ENCODE measurements at regions not wholly inside any gene's neighbourhood (a gene's known extent, or its start where the extent isn't known, plus 50 kb on each side); places are given as distances from the start of the nearest gene placed in this dataset.

DNA sequence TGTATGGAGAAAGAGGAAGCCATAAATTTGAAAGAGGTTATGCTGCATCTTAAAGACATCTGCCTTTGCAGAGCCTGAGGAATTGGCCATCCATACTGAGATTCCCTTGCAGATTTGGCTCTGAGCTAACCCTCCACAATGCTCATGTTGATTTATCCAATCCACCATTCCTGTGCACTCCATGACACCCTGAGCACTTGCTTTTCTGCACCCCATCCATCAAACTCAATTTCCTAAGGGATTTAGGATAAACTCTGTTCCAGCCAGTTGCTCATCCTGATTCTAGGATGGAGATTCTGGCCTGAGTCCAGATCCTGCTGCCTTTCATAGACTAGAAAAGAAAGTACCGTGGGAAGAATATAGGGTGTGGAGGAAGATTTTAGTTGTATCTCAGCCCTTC is 379.2 kb upstream of the LARGE1 start:
- H3K27ac ChIP-seq (ENCODE audit: control insufficient read depth, insufficient read depth, low read length): no peak overlapping the region
- no peaks in the 10 kb centered on the region for H3K27me3 ChIP-seq (ENCODE audit: control insufficient read depth, extremely low read depth, insufficient read depth, low read length)
- H4K20me1 ChIP-seq (ENCODE audit: control insufficient read depth, extremely low read depth, insufficient read depth, low read length): no peaks in the 10 kb centered on the region
- H3K4me1 ChIP-seq (ENCODE audit: control insufficient read depth, extremely low read depth, insufficient read depth, low read length): no peaks in the 10 kb centered on the region
- dilution Hi-C loops (cut with MboI; ENCODE audit: extremely low pct_ligation_motif_present, low sequenced_read_pairs): no loop called here
- FAIRE-seq (no peak), DNase-seq (ENCODE audit: low read depth, low spot score) (no peak)
- H3K4me3 ChIP-seq (ENCODE audit: control insufficient read depth in 2 of 3, extremely low read depth in 1 of 3, insufficient read depth in 2 of 3, low read depth in 1 of 3, low read length in 3 of 3): no peak overlapping the region
- TF ChIP-seq, protein P1, sequence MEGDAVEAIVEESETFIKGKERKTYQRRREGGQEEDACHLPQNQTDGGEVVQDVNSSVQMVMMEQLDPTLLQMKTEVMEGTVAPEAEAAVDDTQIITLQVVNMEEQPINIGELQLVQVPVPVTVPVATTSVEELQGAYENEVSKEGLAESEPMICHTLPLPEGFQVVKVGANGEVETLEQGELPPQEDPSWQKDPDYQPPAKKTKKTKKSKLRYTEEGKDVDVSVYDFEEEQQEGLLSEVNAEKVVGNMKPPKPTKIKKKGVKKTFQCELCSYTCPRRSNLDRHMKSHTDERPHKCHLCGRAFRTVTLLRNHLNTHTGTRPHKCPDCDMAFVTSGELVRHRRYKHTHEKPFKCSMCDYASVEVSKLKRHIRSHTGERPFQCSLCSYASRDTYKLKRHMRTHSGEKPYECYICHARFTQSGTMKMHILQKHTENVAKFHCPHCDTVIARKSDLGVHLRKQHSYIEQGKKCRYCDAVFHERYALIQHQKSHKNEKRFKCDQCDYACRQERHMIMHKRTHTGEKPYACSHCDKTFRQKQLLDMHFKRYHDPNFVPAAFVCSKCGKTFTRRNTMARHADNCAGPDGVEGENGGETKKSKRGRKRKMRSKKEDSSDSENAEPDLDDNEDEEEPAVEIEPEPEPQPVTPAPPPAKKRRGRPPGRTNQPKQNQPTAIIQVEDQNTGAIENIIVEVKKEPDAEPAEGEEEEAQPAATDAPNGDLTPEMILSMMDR (optimal IDR thresholded peaks at IDR 0.05 in 1 of 3, IDR thresholded peaks at IDR 0.05 in 1 of 3, conservative IDR thresholded peaks at IDR 0.05 in 1 of 3; ENCODE audit: extremely low read depth in 1 of 3, insufficient read depth in 2 of 3, low read length in 3 of 3): no peak
- TF ChIP-seq EZH2 (IDR thresholded peaks at IDR 0.05; ENCODE audit: low read length): no peak
- H3K9ac ChIP-seq (ENCODE audit: control insufficient read depth, extremely low read depth, insufficient read depth, low read length): no peak overlapping the region
- H2AFZ ChIP-seq (ENCODE audit: control insufficient read depth, low read length): no peak overlapping the region
- no peak overlapping the region for H3K4me2 ChIP-seq (ENCODE audit: control insufficient read depth, extremely low read depth, insufficient read depth, low read depth, low read length)
- H3K79me2 ChIP-seq (ENCODE audit: control insufficient read depth, insufficient read depth, low read length): no peaks in the 10 kb centered on the region
- no peaks in the 10 kb centered on the region for H3K36me3 ChIP-seq (ENCODE audit: control insufficient read depth in 2 of 2, extremely low read depth in 1 of 2, insufficient read depth in 2 of 2, low read length in 2 of 2)
- no peaks in the 10 kb centered on the region for H3K9me3 ChIP-seq (ENCODE audit: control insufficient read depth, low read depth, low read length)
- no peaks in the 10 kb centered on the region for H3K9me1 ChIP-seq (ENCODE audit: control insufficient read depth, extremely low read depth, insufficient read depth, low read length)

DNA sequence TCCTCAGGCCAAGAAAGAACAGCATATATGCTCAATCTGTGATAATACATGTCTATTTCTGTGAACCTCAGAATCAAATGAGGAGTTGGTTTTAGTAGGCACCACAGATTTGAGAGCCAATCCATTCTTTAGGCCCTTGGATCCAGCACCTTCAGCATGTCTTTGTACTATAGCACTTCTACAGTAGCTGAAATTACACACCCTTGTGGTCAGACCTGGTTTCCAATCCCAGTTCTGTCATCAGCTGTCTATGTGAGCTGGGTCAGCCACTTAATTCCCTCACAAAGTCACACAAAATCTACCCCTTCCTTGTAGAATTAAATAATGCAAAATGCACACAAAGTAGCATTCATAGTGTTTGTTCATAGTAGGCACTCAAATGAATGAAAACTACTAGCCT is 381.3 kb upstream of the LARGE1 start:
- dilution Hi-C loops (cut with MboI; ENCODE audit: extremely low pct_ligation_motif_present, low sequenced_read_pairs): no loop called here
- FAIRE-seq: no peak

More for the DNA sequence above, 381.3 kb upstream of the LARGE1 start:
- Histone ChIP-seq H3K79me2 (ENCODE audit: control insufficient read depth, insufficient read depth, low read length) (no peaks in the 10 kb centered on the region), H3K4me2 (ENCODE audit: control insufficient read depth, extremely low read depth, insufficient read depth, low read depth, low read length) (no peak overlapping the region), H3K4me3 (ENCODE audit: control insufficient read depth in 2 of 3, extremely low read depth in 1 of 3, insufficient read depth in 2 of 3, low read depth in 1 of 3, low read length in 3 of 3) (no peak overlapping the region), H3K4me1 (ENCODE audit: control insufficient read depth, extremely low read depth, insufficient read depth, low read length) (no peaks in the 10 kb centered on the region), H3K27me3 (ENCODE audit: control insufficient read depth, extremely low read depth, insufficient read depth, low read length) (no peaks in the 10 kb centered on the region), H3K27ac (ENCODE audit: control insufficient read depth, insufficient read depth, low read length) (no peak overlapping the region), H2AFZ (ENCODE audit: control insufficient read depth, low read length) (no peak overlapping the region), H3K9ac (ENCODE audit: control insufficient read depth, extremely low read depth, insufficient read depth, low read length) (no peak overlapping the region), H3K9me3 (ENCODE audit: control insufficient read depth, low read depth, low read length) (no peaks in the 10 kb centered on the region), H3K9me1 (ENCODE audit: control insufficient read depth, extremely low read depth, insufficient read depth, low read length) (no peaks in the 10 kb centered on the region), H4K20me1 (ENCODE audit: control insufficient read depth, extremely low read depth, insufficient read depth, low read length) (no peaks in the 10 kb centered on the region), H3K36me3 (ENCODE audit: control insufficient read depth in 2 of 2, extremely low read depth in 1 of 2, insufficient read depth in 2 of 2, low read length in 2 of 2) (no peaks in the 10 kb centered on the region)
- DNase-seq (ENCODE audit: low read depth, low spot score): no peak
- TF ChIP-seq, protein P1 (optimal IDR thresholded peaks at IDR 0.05 in 1 of 3, IDR thresholded peaks at IDR 0.05 in 1 of 3, conservative IDR thresholded peaks at IDR 0.05 in 1 of 3; ENCODE audit: extremely low read depth in 1 of 3, insufficient read depth in 2 of 3, low read length in 3 of 3): no peak
- no peak for TF ChIP-seq EZH2 (IDR thresholded peaks at IDR 0.05; ENCODE audit: low read length)

Data from keratinocyte (primary cell).